GM18519 (cell line): ENCODE measurements at regions not wholly inside any gene's neighbourhood (a gene's known extent, or its start where the extent isn't known, plus 50 kb on each side); places are given as distances from the start of the nearest gene placed in this dataset.

Experiments
- ATAC-seq: cut with Tn5 transposase; IDR thresholded peaks from one replicate; pipeline ENCODE4 v1.9.1; 2021; ENCODE audit warnings: mild to moderate bottlenecking, moderate library complexity; ENCODE audit not compliant: unreplicated experiment, low FRiP score

GRCh38 chr16:48909231-48909630 lies 299.3 kb upstream of the N4BP1 start:
- ATAC-seq = no peak

GRCh38 chr16:48907906-48908634 lies 298.1 kb upstream of the N4BP1 start:
- ATAC-seq = peak; percentile 55

DNA sequence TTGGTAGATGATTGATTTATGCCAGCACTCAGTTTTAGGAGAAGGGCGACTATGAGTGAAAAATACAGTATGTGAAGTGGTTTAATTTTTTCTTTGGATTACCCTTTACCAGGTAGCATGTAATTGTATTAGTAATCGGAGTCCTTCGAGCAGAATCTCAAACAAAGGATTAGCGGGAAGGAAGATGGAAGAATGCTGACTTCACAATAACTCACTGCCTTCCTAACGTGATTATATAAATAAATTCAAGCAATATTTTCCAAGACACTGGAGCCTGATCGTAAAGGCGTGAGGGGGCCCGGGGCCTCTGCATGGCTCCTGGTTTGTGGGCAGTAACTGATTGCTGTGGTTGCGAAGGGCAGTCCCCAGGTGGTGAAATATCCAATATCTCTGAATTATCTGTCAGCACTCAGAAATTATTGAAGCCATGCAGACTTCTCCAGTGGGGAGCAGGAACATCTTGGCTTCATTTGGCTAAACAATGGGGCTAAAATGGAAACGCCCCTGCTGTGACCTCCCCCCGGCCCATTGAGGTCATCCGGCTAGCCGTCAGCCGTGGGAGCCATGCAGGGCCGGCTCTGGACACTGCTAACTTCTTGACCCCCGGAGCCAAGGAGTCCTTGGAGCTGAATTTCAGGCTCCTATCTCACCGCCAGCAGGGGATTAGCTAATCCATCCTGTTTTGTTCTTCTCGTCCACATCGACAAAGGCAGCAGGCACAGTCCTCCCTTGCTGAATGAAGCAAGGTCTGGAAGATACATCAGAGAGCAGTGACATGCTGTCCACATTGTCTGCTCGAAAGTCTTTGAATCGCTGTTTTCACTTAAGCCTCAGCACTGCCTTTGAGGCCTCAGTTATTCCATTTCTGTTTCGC lies 295.9 kb upstream of the N4BP1 start:
- no peak for ATAC-seq

DNA sequence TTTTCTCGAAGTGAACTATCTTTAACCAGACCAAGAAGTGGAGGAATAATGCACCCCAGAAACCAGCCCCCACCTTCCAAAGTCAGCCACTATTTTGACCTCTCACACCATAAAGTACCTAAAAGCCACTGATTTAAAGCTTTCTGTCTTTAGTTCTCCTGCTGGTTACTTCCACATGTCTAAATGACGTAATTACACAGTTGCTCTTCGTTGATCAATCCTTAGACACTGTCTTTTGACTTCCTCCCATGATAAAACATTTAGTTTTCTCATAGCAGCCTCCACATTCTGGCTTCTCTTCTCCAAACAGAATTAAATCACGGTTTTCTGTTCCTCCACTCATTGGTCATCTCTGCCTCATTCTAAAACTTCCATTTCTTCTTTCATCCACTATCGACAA lies 294.4 kb upstream of the N4BP1 start:
- ATAC-seq = no peak

DNA sequence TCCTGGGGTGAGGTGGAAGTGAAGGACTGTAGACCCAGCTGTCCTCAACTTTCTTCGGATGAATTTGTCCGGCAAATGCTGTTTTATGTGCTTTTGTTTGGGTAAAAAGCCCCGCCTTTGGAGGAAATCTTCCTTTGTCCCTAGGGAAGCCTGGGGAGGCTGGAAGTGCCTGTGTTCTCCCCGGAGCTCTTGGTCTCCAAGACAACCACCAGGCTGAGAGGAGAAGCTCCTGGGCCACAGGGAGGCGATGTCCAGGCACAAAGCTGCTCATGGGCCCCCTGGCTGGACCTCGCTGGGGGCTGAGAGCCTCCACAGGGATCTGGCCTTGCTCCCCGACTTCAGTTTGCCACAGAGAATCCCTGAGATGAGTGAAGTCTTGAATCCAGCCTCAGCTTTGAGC lies 293.1 kb upstream of the N4BP1 start:
- ATAC-seq = no peak

DNA sequence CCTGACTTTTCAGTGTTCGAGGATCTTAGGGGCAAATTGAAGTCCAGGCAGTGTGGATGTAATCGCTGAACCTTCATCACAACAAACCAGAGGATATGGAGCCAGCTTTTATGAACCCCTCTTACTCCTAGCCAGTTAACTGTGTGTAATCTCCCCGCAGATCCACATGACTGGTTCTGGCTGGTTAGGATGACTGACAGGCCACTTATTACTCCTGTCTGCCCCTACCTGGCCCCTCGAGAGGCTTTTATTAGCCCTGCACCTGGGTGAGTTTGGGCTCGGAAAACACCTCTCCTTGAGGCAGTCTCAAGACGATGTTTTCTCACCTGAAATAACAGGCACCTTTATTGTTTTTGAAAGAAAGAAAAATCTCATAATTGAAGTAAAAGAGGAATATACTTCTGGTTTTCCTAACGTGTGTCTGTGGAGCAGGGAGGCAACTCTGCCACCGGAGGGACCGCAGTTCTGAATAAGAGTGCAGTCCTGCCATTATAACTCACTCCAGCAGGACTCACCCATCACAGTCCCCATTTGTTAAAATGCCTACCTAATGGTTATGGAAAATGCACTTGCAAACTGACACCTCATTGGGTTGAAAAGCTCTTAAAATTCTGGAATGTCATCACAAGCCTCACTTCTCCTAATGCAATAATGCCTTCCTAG lies 291.9 kb upstream of the N4BP1 start:
- peak; percentile 44 for ATAC-seq

GRCh38 chr16:48899500-48899899 lies 289.5 kb upstream of the N4BP1 start:
- ATAC-seq = no peak

- no peak for ATAC-seq
Measured at GRCh38 chr16:48897698-48898205, 287.8 kb upstream of the N4BP1 start.

DNA sequence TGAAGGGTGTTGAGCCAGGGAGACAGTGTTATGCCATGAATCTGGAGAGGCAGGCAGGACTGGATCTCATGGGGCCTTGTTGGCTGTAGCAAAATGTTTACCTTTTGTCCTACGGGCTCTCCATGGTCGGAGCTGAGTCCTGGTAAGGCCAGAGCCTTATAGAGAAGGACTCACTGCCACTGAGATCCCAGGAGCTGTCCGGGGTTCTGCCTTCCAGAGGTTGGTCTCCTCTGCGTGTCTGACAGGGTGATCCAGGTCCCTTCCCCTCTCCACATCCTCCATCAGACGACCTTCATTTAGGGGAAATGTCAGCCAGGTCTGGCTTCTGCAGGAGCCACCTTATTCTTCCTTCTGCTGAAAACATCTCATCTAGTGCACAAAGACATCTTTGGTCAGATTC lies 285.2 kb upstream of the N4BP1 start:
- no peak for ATAC-seq

- no peak for ATAC-seq
Measured at GRCh38 chr16:48892893-48893292, 282.9 kb upstream of the N4BP1 start.

DNA sequence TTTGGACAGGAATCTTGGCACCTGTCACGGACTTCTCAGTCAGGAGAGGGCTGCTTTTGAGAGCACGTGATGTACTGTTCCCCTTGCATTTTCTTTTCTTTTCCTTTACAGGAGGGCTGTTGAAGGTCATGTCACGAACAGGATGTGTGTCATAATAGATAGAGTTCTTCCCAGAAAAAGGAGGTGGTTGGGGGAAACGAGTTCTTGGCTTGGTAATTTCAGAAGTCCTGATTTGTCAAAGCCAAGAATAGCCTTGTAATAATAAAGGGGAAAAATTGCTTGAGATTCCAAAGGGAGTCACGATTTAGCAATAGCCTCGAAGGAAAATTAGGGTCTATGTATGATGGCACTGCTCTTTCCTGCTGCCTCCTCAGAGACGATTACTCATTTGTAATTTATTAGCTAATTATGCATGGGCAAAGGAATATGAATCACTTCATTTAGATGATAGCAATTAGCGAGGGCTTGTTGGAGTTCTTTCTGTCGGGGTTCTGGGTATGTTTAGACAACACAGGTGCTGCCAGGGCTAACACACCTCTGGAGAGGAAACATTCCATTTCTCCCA lies 277.7 kb upstream of the N4BP1 start:
- ATAC-seq = no peak

- no peak for ATAC-seq
Measured at GRCh38 chr16:48885471-48885870, 275.5 kb upstream of the N4BP1 start.

- no peak for ATAC-seq
Measured at GRCh38 chr16:48881272-48881671, 271.3 kb upstream of the N4BP1 start.

DNA sequence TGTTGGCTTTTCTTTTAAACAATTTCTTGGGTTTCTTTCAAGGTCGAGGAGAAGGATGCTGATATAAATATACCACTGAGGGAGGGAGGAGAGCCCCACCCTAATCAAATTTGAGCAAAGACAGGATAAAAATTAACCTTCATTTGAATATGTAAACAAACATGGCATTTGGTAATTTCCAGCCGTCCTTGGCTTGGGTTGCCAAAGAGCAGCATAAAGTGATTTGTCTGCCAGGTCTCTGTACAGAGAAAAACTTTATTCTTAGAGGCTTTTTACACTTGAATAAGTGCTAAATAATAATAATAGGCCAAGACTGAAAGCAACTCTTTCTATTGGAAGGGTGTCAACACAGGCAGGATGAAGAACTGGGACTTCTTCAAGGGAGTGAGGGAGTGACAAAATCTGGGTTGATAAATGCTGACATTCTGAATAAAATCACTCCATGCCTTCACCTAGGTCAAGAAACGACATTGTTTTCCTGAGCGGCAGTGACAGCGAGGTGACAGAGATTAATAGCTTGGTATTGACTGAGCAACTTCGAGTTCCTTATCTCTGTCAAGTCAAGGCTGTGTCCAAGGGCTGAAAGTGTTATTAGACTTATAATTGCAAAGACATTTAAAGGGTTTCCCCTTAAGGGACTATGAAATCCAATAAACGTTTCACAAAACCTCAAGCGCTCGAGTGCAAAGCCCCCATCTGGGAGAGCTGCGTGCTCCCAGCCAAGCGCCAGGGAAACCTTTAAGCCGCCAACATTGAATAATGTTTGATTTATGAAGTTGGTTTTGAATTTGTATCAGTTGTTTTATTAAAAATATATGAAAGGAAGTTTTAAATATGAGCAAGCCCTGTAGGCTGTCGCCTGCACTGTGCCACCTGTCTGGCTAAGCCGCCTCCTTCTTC lies 269.5 kb upstream of the N4BP1 start:
- no peak for ATAC-seq

- ATAC-seq = no peak
Measured at GRCh38 chr16:48877946-48878345, 268.0 kb upstream of the N4BP1 start.

- ATAC-seq = no peak
Measured at GRCh38 chr16:48870141-48870540, 260.2 kb upstream of the N4BP1 start.

DNA sequence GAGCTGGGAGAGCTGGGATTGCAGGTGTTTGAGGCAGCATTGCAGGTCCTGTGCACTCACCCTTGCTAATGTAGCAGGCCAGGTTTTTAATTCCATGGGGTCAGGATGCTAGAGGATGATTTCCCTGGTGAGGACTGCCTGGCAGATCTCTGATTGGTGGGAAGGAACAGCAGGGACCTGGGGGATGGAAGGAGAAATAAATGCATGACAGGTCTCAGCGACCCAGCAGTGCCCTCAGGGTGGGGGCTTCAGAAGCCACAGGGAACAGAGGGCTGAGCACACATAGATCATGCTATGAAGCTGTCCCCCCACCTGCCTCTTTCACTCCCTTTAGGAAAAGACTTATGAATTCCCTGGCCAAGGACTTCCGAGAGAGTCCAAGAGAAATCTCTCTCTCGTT lies 255.5 kb upstream of the N4BP1 start:
- no peak for ATAC-seq

- ATAC-seq = no peak
Measured at GRCh38 chr16:48864055-48864454, 254.1 kb upstream of the N4BP1 start.

DNA sequence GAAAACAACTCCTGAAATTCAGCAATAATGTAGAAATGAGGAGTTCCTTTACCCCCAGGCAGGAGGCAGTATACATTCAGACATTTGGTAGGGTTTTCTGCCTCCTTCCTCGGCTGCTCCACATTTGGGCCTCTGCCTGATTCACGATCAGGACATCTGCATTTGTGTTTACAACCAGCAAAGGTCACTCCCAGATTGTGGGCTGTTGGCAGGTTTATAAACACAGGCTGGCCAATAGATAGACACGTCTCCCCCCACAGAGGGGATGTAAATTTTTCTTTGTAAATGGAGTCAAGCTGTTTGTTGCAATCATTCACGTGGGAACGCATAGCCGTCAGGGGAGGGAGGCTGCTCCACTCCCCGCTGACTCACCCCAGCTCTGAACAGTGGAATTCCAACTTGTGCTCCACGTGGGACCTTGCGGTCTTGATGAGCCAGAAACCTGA lies 252.1 kb upstream of the N4BP1 start:
- no peak for ATAC-seq

DNA sequence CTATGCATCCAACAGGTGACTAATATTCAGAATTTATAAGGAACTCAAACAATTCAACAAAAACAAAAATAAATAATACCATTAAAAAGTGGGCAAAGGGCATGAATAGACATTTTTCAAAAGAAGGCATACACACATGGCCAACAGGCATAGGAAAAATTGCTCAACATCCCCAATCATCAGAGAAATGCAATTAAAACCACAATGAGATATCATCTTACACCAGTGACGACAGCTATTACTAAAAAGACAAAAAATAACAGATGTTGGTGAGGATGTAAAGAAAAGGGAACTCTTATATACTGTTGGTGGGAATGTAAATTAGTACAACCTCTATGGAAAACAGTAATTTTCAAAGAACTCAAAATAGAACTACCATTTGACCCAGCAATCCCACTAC lies 250.4 kb upstream of the N4BP1 start:
- ATAC-seq = no peak
